Activated CD4-positive, alpha-beta T cell treated with anti-CD3 and anti-CD28 coated beads, Interleukin-10, Interleukin-2, amounts not matched to agents 100 ng/mL and 50 ng/mL, durations not matched to agents 16 hours and 8 hours (primary cell): ENCODE measurements at regions not wholly inside any gene's neighbourhood (a gene's known extent, or its start where the extent isn't known, plus 50 kb on each side); places are given as distances from the start of the nearest gene placed in this dataset.

Source experiments
- DNase-seq: peaks from one replicate; pipeline ENCODE4 v3.0.0-alpha.2; 2020

GRCh38 chr11:93967258-93967657 is 53.9 kb upstream of the HEPHL1 start:
- DNase-seq, result no peak

GRCh38 chr11:93967944-93968343 is 53.2 kb upstream of the HEPHL1 start:
- DNase-seq, result no peak

DNA sequence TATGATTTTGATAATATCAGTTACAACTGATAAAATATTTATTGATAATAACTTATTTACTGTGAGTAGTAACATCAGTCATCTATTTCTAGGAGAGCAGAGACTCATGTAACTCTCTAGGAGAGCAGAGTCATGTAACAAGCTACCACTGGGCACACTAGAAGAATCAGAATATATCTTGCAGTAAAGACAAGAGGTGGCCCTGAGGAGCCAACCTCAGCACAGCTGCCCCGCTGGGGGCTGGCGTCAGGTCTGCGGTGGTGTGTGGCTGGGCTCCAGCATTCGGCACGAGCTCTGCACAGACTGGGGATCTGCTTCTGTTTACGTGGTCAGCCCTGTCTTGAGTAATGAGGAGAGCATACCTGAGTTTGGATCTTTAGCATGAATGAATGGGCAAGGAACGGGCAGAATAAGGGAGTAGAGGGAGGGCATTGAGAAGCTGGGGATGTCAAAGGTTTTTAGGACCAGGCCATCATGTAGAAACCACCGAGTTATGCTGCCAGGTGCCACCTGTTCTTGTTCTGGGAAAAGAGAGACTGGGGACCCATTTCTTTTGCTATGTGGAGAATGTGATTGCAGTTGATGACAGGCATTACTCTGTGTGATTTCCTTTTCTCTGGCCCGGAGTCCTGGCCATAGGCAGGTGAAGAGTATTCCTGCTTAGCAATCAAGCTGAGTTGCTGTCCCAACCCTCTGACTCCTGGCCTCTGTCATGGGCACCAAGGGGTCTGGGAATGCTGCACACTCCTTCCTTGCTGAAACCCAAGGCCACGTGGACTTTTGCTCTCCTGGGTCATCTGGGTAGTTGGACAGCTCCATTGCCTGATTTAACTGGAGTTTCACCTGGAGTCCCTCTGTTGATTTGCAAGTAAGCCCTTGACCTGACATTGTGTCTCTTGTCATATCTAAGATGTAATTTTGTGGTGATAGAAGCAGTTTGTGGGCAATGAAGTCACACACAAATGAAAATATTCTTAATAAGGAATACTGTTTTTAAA is 50.9 kb upstream of the HEPHL1 start:
- DNase-seq, result no peak
